HEK293 (cell line): ENCODE measurements at regions not wholly inside any gene's neighbourhood (a gene's known extent, or its start where the extent isn't known, plus 50 kb on each side); places are given as distances from the start of the nearest gene placed in this dataset.

Experiments
- CTCF ChIA-PET: fragments of 350-600 bp; formaldehyde crosslinking; extraction: SDS; loops from one replicate; lab custom pipeline; 2021; ENCODE audit warnings: antibody characterized with exemption; lab: Yijun Ruan, JAX
- POLR2A ChIA-PET: fragments of 300-600 bp; formaldehyde crosslinking; extraction: SDS; loops from one replicate; lab custom pipeline; 2020; ENCODE audit warnings: antibody characterized with exemption, inconsistent platforms; lab: Yijun Ruan, JAX
- H3K27ac ChIP-seq: fragments of 200-500 bp; sonication (Bioruptor generic); 2 replicates; pipeline ENCODE4 v1.5.1; 2014; ENCODE audit warnings: low read depth, low read length, control low read depth, inconsistent platforms; ENCODE audit errors: extremely low read depth
- H3K36me3 ChIP-seq, 2 experiments: fragments of 200-500 bp in 1 of 2; sonication (Bioruptor generic) in 1 of 2; 1 replicate in 1 of 2; 2 replicates in 1 of 2; pipeline ENCODE4 v1.5.1; 2014 to 2017; ENCODE audit warnings: inconsistent platforms in 2 of 2, low read length in 2 of 2; ENCODE audit not compliant: control insufficient read depth in 2 of 2, insufficient read depth in 1 of 2
- H3K4me1 ChIP-seq: fragments of 200-500 bp; sonication (Bioruptor generic); 2 replicates; pipeline ENCODE4 v1.5.1; 2014; ENCODE audit warnings: mild to moderate bottlenecking, low read length, inconsistent platforms; ENCODE audit not compliant: control insufficient read depth, insufficient read depth
- H3K4me3 ChIP-seq: 2 replicates; pipeline ENCODE4 v1.5.1; 2011; ENCODE audit warnings: low read depth, mild to moderate bottlenecking, control low read depth, low read length, moderate library complexity
- H3K9me3 ChIP-seq: fragments of 200-500 bp; sonication (Bioruptor generic); 2 replicates; pipeline ENCODE4 v1.5.1; 2014; ENCODE audit warnings: low read depth, low read length, inconsistent platforms; ENCODE audit not compliant: control insufficient read depth, insufficient read depth
- FEZF1 ChIP-seq: fragments of 450-650 bp; formaldehyde crosslinking; IDR thresholded peaks from 2 replicates; pipeline ENCODE4 v1.5.1; 2016; ENCODE audit warnings: missing biosample characterization, missing genetic modification characterization
- KLF9 ChIP-seq: fragments of 450-650 bp; formaldehyde crosslinking; IDR thresholded peaks from 2 replicates; pipeline ENCODE4 v1.5.1; 2016; ENCODE audit warnings: missing biosample characterization, missing genetic modification characterization, low read depth
- MZF1 ChIP-seq: fragments of 450-650 bp; formaldehyde crosslinking; IDR thresholded peaks from 2 replicates; pipeline ENCODE4 v1.5.1; 2017; ENCODE audit warnings: missing biosample characterization, missing genetic modification characterization, borderline replicate concordance
- ZBTB17 ChIP-seq: fragments of 450-650 bp; formaldehyde crosslinking; IDR thresholded peaks from 2 replicates; pipeline ENCODE4 v1.5.1; 2016; ENCODE audit warnings: missing biosample characterization, missing genetic modification characterization
- ZBTB6 ChIP-seq: fragments of 450-650 bp; formaldehyde crosslinking; IDR thresholded peaks from 2 replicates; pipeline ENCODE4 v1.5.1; 2017; ENCODE audit warnings: missing biosample characterization, missing genetic modification characterization
- ZNF148 ChIP-seq: fragments of 450-650 bp; formaldehyde crosslinking; IDR thresholded peaks from 2 replicates; pipeline ENCODE4 v1.5.0; 2017; ENCODE audit warnings: missing biosample characterization, missing genetic modification characterization, borderline replicate concordance
- ZNF175 ChIP-seq: fragments of 450-650 bp; formaldehyde crosslinking; IDR thresholded peaks from 2 replicates; pipeline ENCODE4 v1.5.1; 2016; ENCODE audit warnings: missing biosample characterization, missing genetic modification characterization
- ZNF18 ChIP-seq: fragments of 450-650 bp; formaldehyde crosslinking; IDR thresholded peaks from 2 replicates; pipeline ENCODE4 v1.5.1; 2016; ENCODE audit warnings: missing biosample characterization, missing genetic modification characterization
- ZNF2 ChIP-seq: fragments of 450-650 bp; formaldehyde crosslinking; IDR thresholded peaks from 2 replicates; pipeline ENCODE4 v1.5.1; 2016; ENCODE audit warnings: missing biosample characterization, missing genetic modification characterization
- ZNF211 ChIP-seq: fragments of 450-650 bp; formaldehyde crosslinking; IDR thresholded peaks from 2 replicates; pipeline ENCODE4 v1.5.1; 2016; ENCODE audit warnings: low read depth, missing biosample characterization, missing genetic modification characterization
- ZNF394 ChIP-seq: fragments of 450-650 bp; formaldehyde crosslinking; IDR thresholded peaks from 2 replicates; pipeline ENCODE4 v1.5.1; 2016; ENCODE audit warnings: missing biosample characterization, missing genetic modification characterization, mild to moderate bottlenecking, moderate library complexity, borderline replicate concordance
- ZNF610 ChIP-seq: fragments of 450-650 bp; formaldehyde crosslinking; IDR thresholded peaks from 2 replicates; pipeline ENCODE4 v1.5.1; 2016; ENCODE audit warnings: missing biosample characterization, missing genetic modification characterization, borderline replicate concordance
- ZNF629 ChIP-seq: fragments of 450-650 bp; formaldehyde crosslinking; IDR thresholded peaks from 2 replicates; pipeline ENCODE4 v1.5.1; 2017; ENCODE audit warnings: missing biosample characterization, missing genetic modification characterization
- ZNF768 ChIP-seq: fragments of 450-650 bp; formaldehyde crosslinking; IDR thresholded peaks from 2 replicates; pipeline ENCODE4 v1.5.1; 2018; ENCODE audit warnings: missing biosample characterization, mild to moderate bottlenecking, missing genetic modification characterization
- ZNF785 ChIP-seq: fragments of 450-650 bp; formaldehyde crosslinking; IDR thresholded peaks from 2 replicates; pipeline ENCODE4 v1.5.1; 2016; ENCODE audit warnings: missing biosample characterization, missing genetic modification characterization
- ZNF843 ChIP-seq: fragments of 450-650 bp; formaldehyde crosslinking; IDR thresholded peaks from 2 replicates; pipeline ENCODE4 v1.5.1; 2016; ENCODE audit warnings: missing biosample characterization, missing genetic modification characterization
- ZSCAN4 ChIP-seq: fragments of 450-650 bp; formaldehyde crosslinking; IDR thresholded peaks from 2 replicates; pipeline ENCODE4 v1.5.1; 2017; ENCODE audit warnings: missing biosample characterization, missing genetic modification characterization
- ZXDB ChIP-seq: fragments of 450-650 bp; formaldehyde crosslinking; IDR thresholded peaks from 2 replicates; pipeline ENCODE4 v1.5.1; 2016; ENCODE audit warnings: missing biosample characterization, missing genetic modification characterization

- no peak for TF ChIP-seq ZNF148
- no peak for TF ChIP-seq KLF9 (tag by site-specific recombination)
- TF ChIP-seq ZNF211 (tag by site-specific recombination) = no peak
- TF ChIP-seq ZNF843 (tag by site-specific recombination) = peak; percentile 99
- 0 out of 2 replicates have a peak, but pooled peaks have one; percentile 43 for TF ChIP-seq ZNF2 (tag by site-specific recombination)
- TF ChIP-seq ZBTB6 (tag by site-specific recombination) = no peak
- no peak for TF ChIP-seq ZNF785 (tag by site-specific recombination)
- peak; percentile 98 for TF ChIP-seq FEZF1 (tag by site-specific recombination)
- peak; percentile 25; the same call in 1 of the 2 replicates for TF ChIP-seq ZSCAN4 (tag by site-specific recombination)
- peak; percentile 87 for TF ChIP-seq ZXDB (tag by site-specific recombination)
- no peak for TF ChIP-seq ZNF175
- no peak for TF ChIP-seq ZNF768 (tag by site-specific recombination)
- peak; percentile 77 for TF ChIP-seq ZNF629 (tag by site-specific recombination)
These were observed 321.8 kb downstream of the HS3ST3B1 start (continued) for GRCh38 chr17:14622615-14623101.

GRCh38 chr17:14621826-14622614 is 321.1 kb downstream of the HS3ST3B1 start:
- H3K4me3 ChIP-seq = no peak overlapping the region
- H3K36me3 ChIP-seq = no peaks in the 10 kb centered on the region
- H3K27ac ChIP-seq = peak overlapping the region; percentile 84
- H3K4me1 ChIP-seq = peaks cover 19% of the 10 kb centered on the region
- TF ChIP-seq ZNF610 (tag by site-specific recombination) (no peak), ZNF394 (no peak), ZNF768 (tag by site-specific recombination) (peak; percentile 75), ZNF18 (peak; percentile 98), MZF1 (tag by site-specific recombination) (no peak), ZBTB17 (peak; percentile 71)
- CTCF ChIA-PET = interaction anchor here (0.8 kb wide), 1 partner anchor 194 kb away, joined by 3 read pairs; no protein-coding TSS in a partner anchor
- H3K9me3 ChIP-seq = no peaks in the 10 kb centered on the region
- POLR2A ChIA-PET = interaction anchor here (2.1 kb wide), 1 partner anchor 321 kb away, joined by 14 read pairs; the partner anchor contains the start of gene HS3ST3B1
